ENCODE measurements at regions not wholly inside any gene's neighbourhood (a gene's known extent, or its start where the extent isn't known, plus 50 kb on each side); places are given as distances from the start of the nearest gene placed in this dataset.

DNA sequence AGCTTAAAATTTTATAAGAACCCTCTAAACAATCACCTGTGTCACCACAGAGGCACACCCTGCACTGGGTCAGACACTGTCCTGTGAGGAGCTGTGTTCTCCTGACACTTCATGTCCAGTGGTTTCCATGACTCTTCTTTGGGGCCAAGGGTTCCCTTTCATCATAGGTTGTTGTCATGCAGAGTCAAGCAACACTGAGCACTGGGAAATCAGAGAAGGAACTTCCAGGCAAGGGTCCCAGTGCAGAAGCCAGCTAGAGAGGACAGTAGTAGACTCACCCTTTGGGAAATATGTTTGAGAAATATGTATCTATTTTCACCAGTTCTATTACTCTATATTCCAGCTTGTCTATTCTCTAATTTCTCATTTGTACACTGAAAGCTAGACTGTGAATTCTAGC, 56.4 kb upstream of the PRSS58 start:
- intact Hi-C loops (cut with micrococcal nuclease) = no loop called here

DNA sequence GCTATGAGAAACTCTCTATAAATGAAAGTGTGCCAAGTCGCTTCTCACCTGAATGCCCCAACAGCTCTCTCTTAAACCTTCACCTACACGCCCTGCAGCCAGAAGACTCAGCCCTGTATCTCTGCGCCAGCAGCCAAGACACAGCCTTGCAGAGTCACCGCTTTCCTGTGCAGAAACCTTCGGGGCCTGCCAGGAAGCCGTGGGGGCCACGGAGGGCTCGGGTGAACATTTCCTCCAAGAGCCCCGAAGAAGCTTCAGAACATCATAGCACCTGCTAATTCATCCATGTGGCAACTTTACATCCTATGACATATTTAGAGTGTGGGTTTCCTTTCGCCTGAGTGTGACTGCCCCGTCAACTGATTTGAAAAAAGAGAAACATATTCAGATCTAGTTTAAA, 55.7 kb upstream of the PRSS58 start:
- intact Hi-C loops (cut with micrococcal nuclease) = no loop called here

DNA sequence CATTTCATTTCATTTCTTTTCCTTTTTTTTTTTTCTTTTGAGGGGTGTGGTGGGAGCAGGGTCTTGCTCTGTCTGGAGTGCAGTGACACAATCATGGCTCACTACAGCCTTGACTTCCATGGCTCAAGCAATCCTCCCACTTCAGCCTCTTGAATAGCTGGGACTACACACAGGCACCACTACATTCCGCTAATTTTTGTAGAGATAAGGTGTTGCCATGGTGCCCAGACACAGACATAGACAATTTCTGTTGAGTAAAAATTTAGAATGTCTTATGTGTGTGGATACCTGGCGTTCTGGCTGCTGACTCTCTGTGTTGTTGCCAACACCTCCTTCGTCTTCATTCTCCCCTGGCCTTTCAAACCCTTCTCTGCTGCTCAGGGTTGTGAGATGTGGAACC, 54.0 kb upstream of the PRSS58 start:
- intact Hi-C loops (cut with micrococcal nuclease) = no loop called here

DNA sequence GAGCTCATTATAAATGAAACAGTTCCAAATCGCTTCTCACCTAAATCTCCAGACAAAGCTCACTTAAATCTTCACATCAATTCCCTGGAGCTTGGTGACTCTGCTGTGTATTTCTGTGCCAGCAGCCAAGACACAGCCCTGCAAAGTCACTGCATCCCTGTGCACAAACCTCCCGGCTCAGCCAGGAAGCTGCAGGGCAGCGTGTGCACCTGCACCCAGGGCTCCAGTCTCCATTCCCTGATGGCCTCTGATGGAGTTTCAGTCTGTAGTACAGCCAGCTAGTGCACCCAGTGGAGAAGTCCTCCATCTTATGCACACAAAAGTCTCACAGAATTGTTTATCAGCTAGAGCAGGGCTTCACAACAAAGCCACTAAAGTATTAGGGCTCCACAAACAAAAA, 51.1 kb upstream of the PRSS58 start:
- intact Hi-C loops (cut with micrococcal nuclease) = no loop called here

DNA sequence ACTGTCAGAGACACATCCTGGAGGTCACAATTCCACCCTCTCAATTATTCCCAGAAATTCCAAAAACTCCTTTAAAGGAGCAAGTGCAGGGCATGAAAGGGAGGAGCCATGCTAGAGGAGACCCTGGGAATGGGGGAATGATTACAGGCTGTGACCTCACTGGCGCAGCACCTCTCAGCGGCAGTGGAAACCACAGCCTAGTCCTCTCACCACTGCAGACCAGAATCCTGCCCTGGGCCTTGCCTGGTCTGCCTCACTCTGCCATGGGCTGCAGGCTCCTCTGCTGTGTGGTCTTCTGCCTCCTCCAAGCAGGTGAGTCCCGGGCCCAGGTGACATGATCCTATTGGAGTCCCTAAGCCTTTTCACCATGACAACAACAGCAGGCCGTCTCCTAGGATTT, 50.5 kb upstream of the PRSS58 start:
- intact Hi-C loops (cut with micrococcal nuclease) = no loop called here
